ENCODE measurements at regions not wholly inside any gene's neighbourhood (a gene's known extent, or its start where the extent isn't known, plus 50 kb on each side); places are given as distances from the start of the nearest gene placed in this dataset.

DNA sequence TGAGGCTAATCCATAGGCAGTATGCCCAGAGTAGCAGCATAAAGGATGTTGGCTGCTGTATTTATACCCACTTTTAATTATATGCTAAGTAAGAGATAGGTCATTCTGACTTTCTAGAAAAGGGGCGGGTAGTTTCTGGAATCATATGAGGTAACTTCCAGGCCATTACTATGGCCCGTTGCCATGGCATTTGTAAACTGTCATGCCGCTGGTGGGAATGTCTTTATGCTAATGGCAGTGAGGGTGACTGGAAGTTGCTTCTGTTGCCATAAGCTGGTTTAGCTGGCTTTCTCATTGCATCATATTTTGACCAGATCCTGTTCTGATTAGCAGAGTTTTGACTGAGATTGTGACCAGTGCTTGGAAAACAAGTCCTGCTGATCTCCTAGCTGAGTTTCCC is 929.6 kb upstream of the CDH8 start:
- DNase-seq (no peak), ATAC-seq (ENCODE audit: poor library complexity) (no peak)
- no peak overlapping the region for H3K4me3 Mint-ChIP-seq
- H3K27me3 ChIP-seq (ENCODE audit: control insufficient read depth in 1 of 2, insufficient read depth in 2 of 2, low read length in 2 of 2), result no peaks in the 10 kb centered on the region
- peaks cover 3 to 5% of the 10 kb centered on the region in 2 experiments for H3K9me3 ChIP-seq (ENCODE audit: control insufficient read depth in 1 of 2, insufficient read depth in 1 of 2, low read length in 2 of 2)
- TF ChIP-seq, protein P1, sequence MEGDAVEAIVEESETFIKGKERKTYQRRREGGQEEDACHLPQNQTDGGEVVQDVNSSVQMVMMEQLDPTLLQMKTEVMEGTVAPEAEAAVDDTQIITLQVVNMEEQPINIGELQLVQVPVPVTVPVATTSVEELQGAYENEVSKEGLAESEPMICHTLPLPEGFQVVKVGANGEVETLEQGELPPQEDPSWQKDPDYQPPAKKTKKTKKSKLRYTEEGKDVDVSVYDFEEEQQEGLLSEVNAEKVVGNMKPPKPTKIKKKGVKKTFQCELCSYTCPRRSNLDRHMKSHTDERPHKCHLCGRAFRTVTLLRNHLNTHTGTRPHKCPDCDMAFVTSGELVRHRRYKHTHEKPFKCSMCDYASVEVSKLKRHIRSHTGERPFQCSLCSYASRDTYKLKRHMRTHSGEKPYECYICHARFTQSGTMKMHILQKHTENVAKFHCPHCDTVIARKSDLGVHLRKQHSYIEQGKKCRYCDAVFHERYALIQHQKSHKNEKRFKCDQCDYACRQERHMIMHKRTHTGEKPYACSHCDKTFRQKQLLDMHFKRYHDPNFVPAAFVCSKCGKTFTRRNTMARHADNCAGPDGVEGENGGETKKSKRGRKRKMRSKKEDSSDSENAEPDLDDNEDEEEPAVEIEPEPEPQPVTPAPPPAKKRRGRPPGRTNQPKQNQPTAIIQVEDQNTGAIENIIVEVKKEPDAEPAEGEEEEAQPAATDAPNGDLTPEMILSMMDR (IDR thresholded peaks at IDR 0.05), result no peak
- no peaks in the 10 kb centered on the region for H3K36me3 ChIP-seq (ENCODE audit: insufficient read depth, low read length)
- POLR2A ChIA-PET, result no interaction called here
- H3K4me1 ChIP-seq (ENCODE audit: insufficient read depth, low read length), result no peaks in the 10 kb centered on the region
- H3K27ac ChIP-seq (ENCODE audit: low read depth in 1 of 2, low read length in 2 of 2), result no peak overlapping the region
- H3K4me3 ChIP-seq (ENCODE audit: low read length), result no peak overlapping the region
- H3K9me3 Mint-ChIP-seq, result peaks cover 12% of the 10 kb centered on the region
- no peaks in the 10 kb centered on the region for H3K36me3 Mint-ChIP-seq (ENCODE audit: low read depth)
- H3K27me3 Mint-ChIP-seq, result no peaks in the 10 kb centered on the region
- CTCF ChIA-PET, result no interaction called here
- H3K4me1 Mint-ChIP-seq (ENCODE audit: low read depth), result no peaks in the 10 kb centered on the region
- H3K27ac Mint-ChIP-seq, result no peak overlapping the region
- intact Hi-C loops (cut with DNase I, micrococcal nuclease), result no loop called here

DNA sequence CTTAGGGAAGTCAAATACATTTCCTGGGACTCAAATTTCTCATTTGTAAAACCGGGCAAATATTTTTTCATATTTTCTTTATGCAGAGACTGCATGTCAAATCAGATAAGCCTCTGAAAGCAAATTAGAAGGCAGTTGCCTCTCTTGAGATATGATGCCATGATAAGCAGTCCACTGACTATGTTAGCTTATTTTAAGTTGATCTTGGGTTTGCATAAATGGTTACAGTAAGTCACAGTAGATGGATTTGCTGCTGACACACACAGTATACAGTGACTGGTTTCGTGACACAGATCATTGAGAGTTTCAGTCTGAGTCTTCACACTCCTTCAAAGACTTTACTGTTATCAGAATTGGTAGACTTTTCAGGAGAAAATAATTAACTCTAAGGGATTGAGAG is 927.6 kb upstream of the CDH8 start:
- Mint-ChIP-seq H3K9me3 (peaks cover 18% of the 10 kb centered on the region), H3K27me3 (no peaks in the 10 kb centered on the region), H3K36me3 (ENCODE audit: low read depth) (no peaks in the 10 kb centered on the region), H3K4me1 (ENCODE audit: low read depth) (no peaks in the 10 kb centered on the region), H3K27ac (no peak overlapping the region), H3K4me3 (no peak overlapping the region)
- Histone ChIP-seq H3K27me3 (ENCODE audit: control insufficient read depth in 1 of 2, insufficient read depth in 2 of 2, low read length in 2 of 2) (no peaks in the 10 kb centered on the region), H3K4me1 (ENCODE audit: insufficient read depth, low read length) (no peaks in the 10 kb centered on the region), H3K4me3 (ENCODE audit: low read length) (no peak overlapping the region), H3K27ac (ENCODE audit: low read depth in 1 of 2, low read length in 2 of 2) (no peak overlapping the region), H3K9me3 (ENCODE audit: control insufficient read depth in 1 of 2, insufficient read depth in 1 of 2, low read length in 2 of 2) (peaks cover 7 to 13% of the 10 kb centered on the region in 2 experiments), H3K36me3 (ENCODE audit: insufficient read depth, low read length) (no peaks in the 10 kb centered on the region)
- TF ChIP-seq, protein P1 (IDR thresholded peaks at IDR 0.05), result no peak
- CTCF ChIA-PET, result interaction anchor here (1.5 kb wide), 1 partner anchor 24 kb away, joined by 3 read pairs; no protein-coding TSS in a partner anchor
- ATAC-seq (ENCODE audit: poor library complexity), result no peak
- DNase-seq, result no peak
- POLR2A ChIA-PET, result no interaction called here
- intact Hi-C loops (cut with DNase I, micrococcal nuclease), result no loop called here

DNA sequence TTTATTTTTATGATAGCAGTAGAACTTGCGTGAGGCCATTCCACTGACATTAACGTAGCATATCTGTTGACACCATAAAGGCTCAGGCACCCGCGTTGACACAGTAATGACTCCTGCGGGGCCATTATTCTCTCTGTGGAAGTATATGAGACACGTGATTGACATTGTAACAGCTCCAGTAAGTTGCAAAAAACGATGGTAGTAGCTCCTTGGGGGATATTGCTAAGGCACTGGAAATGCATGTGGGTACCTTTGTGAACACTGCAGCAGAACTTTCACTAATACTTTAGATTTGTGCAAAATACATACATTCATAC is 918.8 kb upstream of the CDH8 start:
- Mint-ChIP-seq H3K4me3 (no peak overlapping the region), H3K36me3 (ENCODE audit: low read depth) (no peaks in the 10 kb centered on the region), H3K9me3 (peaks cover 16% of the 10 kb centered on the region), H3K4me1 (ENCODE audit: low read depth) (no peaks in the 10 kb centered on the region), H3K27me3 (no peaks in the 10 kb centered on the region), H3K27ac (no peak overlapping the region)
- DNase-seq, result no peak
- no peaks in the 10 kb centered on the region for H3K36me3 ChIP-seq (ENCODE audit: insufficient read depth, low read length)
- intact Hi-C loops (cut with DNase I, micrococcal nuclease), result no loop called here
- ATAC-seq (ENCODE audit: poor library complexity), result no peak
- no peaks in the 10 kb centered on the region for H3K27me3 ChIP-seq (ENCODE audit: control insufficient read depth in 1 of 2, insufficient read depth in 2 of 2, low read length in 2 of 2)
- ChIA-PET CTCF (no interaction called here), POLR2A (no interaction called here)
- H3K4me1 ChIP-seq (ENCODE audit: insufficient read depth, low read length), result no peaks in the 10 kb centered on the region
- H3K4me3 ChIP-seq (ENCODE audit: low read length), result no peak overlapping the region
- TF ChIP-seq, protein P1 (IDR thresholded peaks at IDR 0.05), result no peak
- H3K27ac ChIP-seq (ENCODE audit: low read depth in 1 of 2, low read length in 2 of 2), result no peak overlapping the region
- peaks cover 6 to 7% of the 10 kb centered on the region in 2 experiments for H3K9me3 ChIP-seq (ENCODE audit: control insufficient read depth in 1 of 2, insufficient read depth in 1 of 2, low read length in 2 of 2)

All from CD4-positive, alpha-beta T cell (primary cell).